Heart right ventricle (tissue), 16 donors: ENCODE measurements at regions not wholly inside any gene's neighbourhood (a gene's known extent, or its start where the extent isn't known, plus 50 kb on each side); places are given as distances from the start of the nearest gene placed in this dataset.

Source experiments
- ATAC-seq, 8 donors: fragments of 200-7000 bp; cut with Tn5 transposase; one replicate each; pipeline ENCODE4 v1.9.1; 2020; ENCODE audit warnings: mild to moderate bottlenecking in 8 of 8, moderate library complexity in 8 of 8, moderate number of reproducible peaks in 1 of 8
- DNase-seq, 2 donors: peaks; one replicate each; pipeline ENCODE4 v3.0.0-alpha.2; 2020
- H3K27ac ChIP-seq, 10 donors: fragments of 200-600 bp; sonication (generic) in 2 of 10; one replicate each; pipeline versions ENCODE4 v1.5.0 to v1.8.0; 2020 to 2022; ENCODE audit warnings: mild to moderate bottlenecking in 3 of 10
- H3K27me3 ChIP-seq, 7 donors: fragments of 200-600 bp; one replicate each; pipeline ENCODE4 v1.8.0; 2021 to 2022; ENCODE audit warnings: mild to moderate bottlenecking in 2 of 7
- H3K36me3 ChIP-seq, 9 donors: fragments of 200-600 bp; sonication (generic) in 1 of 9; one replicate each; pipeline versions ENCODE4 v1.5.0 to v1.8.0; 2020 to 2022; ENCODE audit warnings: mild to moderate bottlenecking in 2 of 9
- H3K4me1 ChIP-seq, 9 donors: fragments of 200-600 bp; sonication (generic) in 1 of 9; one replicate each; pipeline versions ENCODE4 v1.5.0 to v1.8.0; 2020 to 2022; ENCODE audit warnings: mild to moderate bottlenecking in 4 of 9
- H3K4me3 ChIP-seq, 10 donors: fragments of 200-600 bp; sonication (generic) in 2 of 10; one replicate each; pipeline versions ENCODE4 v1.5.0 to v1.8.0; 2020 to 2022; ENCODE audit warnings: mild to moderate bottlenecking in 7 of 10, moderate library complexity in 2 of 10
- H3K9me3 ChIP-seq, 11 donors: fragments of 200-600 bp in 10 of 11; sonication (generic) in 2 of 11; one replicate each; pipeline versions ENCODE4 v1.5.0 to v1.8.0; 2013 to 2022; ENCODE audit warnings: mild to moderate bottlenecking in 2 of 11, control low read depth in 1 of 11, moderate library complexity in 1 of 11
- WGBS, 2 donors: extraction: QIAGEN DNeasy Blood & Tissue Kit; methylation state at CpG; one replicate each; pipeline ENCODE4 v1.1.7; 2013; ENCODE audit warnings: inconsistent platforms in 1 of 2; 5-methylcytosine and 5-hydroxymethylcytosine counted together
- intact Hi-C, 10 donors: fragments of 100-400 bp; cut with DNase I; formaldehyde crosslinking; loops; one replicate each; pipeline versions ENCODE4 v1.11.1 to v1.14.2; 2022
- TF ChIP-seq, protein P1 (sequence below), 9 donors: fragments of 200-600 bp; sonication (generic) in 2 of 9; IDR thresholded peaks; one replicate each; pipeline versions ENCODE4 v1.5.0 to v1.8.0; 2021 to 2022; ENCODE audit warnings: antibody characterized with exemption in 9 of 9, mild to moderate bottlenecking in 5 of 9, moderate library complexity in 1 of 9
- donor health status: Arrhythmogenic right ventricular cardiomyopathy.
- donor health status: ischemic (EF 13 %, LVEDD 7.1; RV severe dilation, severe dysfunction).
- donor health status: healthy with polysubstance abuse.
- donor health status: DM: no; HTN: yes; CAD: no.
- donor health status: DM: no; HTN: no; CAD: no.
- donor health status: ischemic (EF 25% LVEDD 6.9; RV normal size, moderate dysfunction).
- donor health status: ischemic (EF 25% LVEDD 5.7; RV mildly dilated, moderate dysfunction).
- donor health status: healthy.
- donor health status: DM: yes; HTN: yes; CAD: no.
- donor health status: Ischemic cardiomyopathy.
- donor health status: ischemic (EF 35%, LVEDD 5.7; RV mildly dilated, moderate dysfunction).
- donor health status: nonischemic (EF 11% LVEDD 7.7; RV severe dilation, severe dysfunction).
- donor health status: DM: yes; HTN: yes; CAD: no.
- donor health status: PGD.
- donor health status: ischemic (EF 29% LVEDD 5.4; RV normal size, mild dysfunction).
- donor health status: nonischemic (EF 23%, LVEDD 6.1; RV moderate dilation, normal function).

DNA sequence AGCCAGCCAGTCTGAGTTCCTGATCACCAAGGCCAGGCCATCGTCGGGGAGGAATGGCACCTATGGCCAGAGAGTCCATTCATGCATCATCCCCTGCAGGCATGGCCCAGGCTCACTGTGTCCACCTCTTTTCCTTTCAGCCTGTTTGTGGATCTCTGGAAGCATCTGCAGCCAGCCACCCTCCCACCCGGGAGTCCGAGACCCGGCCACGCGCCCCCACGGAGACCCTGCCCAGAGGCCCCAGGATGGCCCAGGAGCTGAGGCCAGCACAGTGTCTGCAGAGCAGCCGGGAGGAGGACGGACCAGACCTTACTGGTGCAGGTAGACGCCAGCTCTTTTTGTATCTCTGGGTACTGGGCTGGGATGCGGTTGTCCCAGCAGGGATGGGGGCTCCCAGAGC lies 245.1 kb upstream of the CIBAR2 start:
- DNase-seq (no peak), ATAC-seq (no peak)
- Histone ChIP-seq H3K4me3 (no peak overlapping the region), H3K27me3 (no peaks in the 10 kb centered on the region), H3K9me3 (peaks cover 0 to 5% (median 0%) of the 10 kb centered on the region in 11 donors), H3K36me3 (no peaks in the 10 kb centered on the region), H3K4me1 (peaks cover 0 to 10% (median 0%) of the 10 kb centered on the region in 9 donors), H3K27ac (no peak overlapping the region)
- WGBS, 2 donors, result 96 to 98% methylated on average over 12 of the region's 12 CpGs
- TF ChIP-seq, protein P1, sequence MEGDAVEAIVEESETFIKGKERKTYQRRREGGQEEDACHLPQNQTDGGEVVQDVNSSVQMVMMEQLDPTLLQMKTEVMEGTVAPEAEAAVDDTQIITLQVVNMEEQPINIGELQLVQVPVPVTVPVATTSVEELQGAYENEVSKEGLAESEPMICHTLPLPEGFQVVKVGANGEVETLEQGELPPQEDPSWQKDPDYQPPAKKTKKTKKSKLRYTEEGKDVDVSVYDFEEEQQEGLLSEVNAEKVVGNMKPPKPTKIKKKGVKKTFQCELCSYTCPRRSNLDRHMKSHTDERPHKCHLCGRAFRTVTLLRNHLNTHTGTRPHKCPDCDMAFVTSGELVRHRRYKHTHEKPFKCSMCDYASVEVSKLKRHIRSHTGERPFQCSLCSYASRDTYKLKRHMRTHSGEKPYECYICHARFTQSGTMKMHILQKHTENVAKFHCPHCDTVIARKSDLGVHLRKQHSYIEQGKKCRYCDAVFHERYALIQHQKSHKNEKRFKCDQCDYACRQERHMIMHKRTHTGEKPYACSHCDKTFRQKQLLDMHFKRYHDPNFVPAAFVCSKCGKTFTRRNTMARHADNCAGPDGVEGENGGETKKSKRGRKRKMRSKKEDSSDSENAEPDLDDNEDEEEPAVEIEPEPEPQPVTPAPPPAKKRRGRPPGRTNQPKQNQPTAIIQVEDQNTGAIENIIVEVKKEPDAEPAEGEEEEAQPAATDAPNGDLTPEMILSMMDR (IDR thresholded peaks at IDR 0.05), result no peak
- intact Hi-C loops, result no loop called here

DNA sequence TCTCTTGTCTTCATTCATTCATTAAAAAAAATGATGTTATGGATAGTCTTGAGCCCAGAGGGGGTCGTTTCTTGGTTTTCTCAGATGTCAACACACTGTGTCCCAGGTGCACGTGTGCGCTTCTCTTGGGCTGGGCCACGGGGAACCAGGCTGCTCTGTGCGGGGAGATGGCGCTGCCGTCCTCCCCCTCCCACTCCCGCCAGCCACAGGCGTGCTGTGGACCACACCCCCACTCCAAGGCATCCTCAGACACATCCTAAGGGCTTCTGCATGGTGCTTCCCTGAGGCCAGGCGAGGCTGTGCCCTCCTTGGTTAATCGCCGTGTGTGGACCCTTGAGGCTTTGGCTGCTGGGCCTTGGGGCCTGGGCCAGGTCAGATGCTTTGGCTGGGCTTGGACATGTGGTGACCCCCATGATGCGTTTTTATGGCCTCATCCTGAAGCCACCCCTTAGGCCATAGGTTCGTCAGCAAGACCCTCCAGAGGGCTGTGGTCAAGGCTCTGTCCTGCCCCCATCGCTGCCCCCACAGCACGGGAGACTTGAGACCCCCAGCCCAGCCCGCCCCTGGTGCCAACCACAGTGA lies 245.7 kb upstream of the CIBAR2 start:
- DNase-seq, result no peak
- WGBS, 2 donors, result 91 to 94% methylated on average over 17 of the region's 17 CpGs
- no peaks in the 10 kb centered on the region for H3K36me3 ChIP-seq
- intact Hi-C loops, result no loop called here
- no peaks in the 10 kb centered on the region for H3K27me3 ChIP-seq
- peaks cover 0 to 2% (median 0%) of the 10 kb centered on the region in 11 donors for H3K9me3 ChIP-seq
- TF ChIP-seq, protein P1 (IDR thresholded peaks at IDR 0.05), result no peak
- H3K4me3 ChIP-seq, result no peak overlapping the region
- no peak overlapping the region for H3K27ac ChIP-seq
- H3K4me1 ChIP-seq, result peaks cover 0 to 12% (median 0%) of the 10 kb centered on the region in 9 donors
- ATAC-seq, result no peak

DNA sequence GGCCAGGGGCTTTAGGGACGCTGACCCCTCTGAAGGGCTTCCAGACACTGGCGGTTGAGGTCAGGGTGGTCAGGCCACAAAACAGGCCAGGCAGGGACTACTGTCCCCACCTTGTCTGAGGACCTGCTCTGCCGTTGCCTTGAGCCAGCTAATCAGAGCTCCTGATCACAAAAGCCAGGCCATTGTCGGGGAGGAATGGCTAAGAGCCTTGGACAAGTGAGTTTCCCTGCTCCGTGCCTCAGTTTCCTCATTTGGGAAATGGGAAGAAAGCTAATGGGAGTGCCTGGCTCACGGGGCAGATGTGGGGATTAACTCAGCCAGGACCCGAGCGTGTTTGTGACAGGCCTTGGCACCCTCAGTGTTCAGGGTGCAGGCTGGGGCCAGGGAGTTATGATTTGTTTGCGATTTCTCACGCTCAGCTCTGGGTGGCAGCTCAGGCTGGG lies 246.5 kb upstream of the CIBAR2 start:
- Histone ChIP-seq H3K27ac (no peak overlapping the region), H3K4me3 (no peak overlapping the region), H3K36me3 (no peaks in the 10 kb centered on the region), H3K4me1 (peaks cover 0 to 12% (median 0%) of the 10 kb centered on the region in 9 donors), H3K27me3 (no peaks in the 10 kb centered on the region), H3K9me3 (peaks cover 0 to under 1% (median 0%) of the 10 kb centered on the region in 11 donors)
- DNase-seq, result no peak
- ATAC-seq, result no peak
- TF ChIP-seq, protein P1 (IDR thresholded peaks at IDR 0.05), result no peak
- intact Hi-C loops, result no loop called here
- WGBS, 2 donors, result 94 to 97% methylated on average over 10 of the region's 10 CpGs

DNA sequence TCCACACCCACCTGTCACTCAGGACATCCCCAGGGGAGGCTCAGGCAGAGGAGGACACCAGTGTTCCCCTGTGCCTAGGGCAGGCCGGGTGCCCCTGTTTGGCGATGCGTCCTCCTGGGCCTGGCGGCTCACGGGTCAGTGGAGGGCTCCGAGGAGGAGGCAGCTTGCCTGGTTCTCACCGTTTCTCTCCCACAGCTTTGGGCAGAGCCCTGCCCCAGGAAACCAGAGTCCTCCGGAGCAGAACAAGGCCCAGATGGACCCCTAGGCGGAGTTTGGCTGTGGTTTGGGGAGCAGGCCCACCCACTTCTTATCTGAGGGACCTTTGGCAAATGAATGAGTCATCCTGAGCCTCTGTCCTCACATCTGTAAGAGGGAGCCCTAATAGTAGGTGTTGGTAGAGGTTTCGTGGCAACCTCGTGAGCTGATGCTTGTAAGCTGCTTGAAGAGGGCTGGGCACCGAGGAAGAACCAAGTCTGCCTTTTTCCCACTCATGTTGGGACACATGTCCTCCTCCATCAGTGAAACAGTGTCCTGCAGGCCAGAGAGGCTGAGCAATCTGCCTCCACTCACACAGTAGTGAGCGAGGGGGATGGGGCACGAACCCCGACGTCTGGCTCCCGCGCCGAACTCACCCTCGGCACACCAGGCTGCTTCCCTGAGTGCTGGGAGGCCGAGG lies 247.0 kb upstream of the CIBAR2 start:
- DNase-seq (no peak), ATAC-seq (no peak)
- intact Hi-C loops, result no loop called here
- WGBS, 2 donors, result 92 to 94% methylated on average over 21 of the region's 21 CpGs
- peaks cover 0 to 12% (median 0%) of the 10 kb centered on the region in 9 donors for H3K4me1 ChIP-seq
- H3K27ac ChIP-seq, result no peak overlapping the region
- H3K9me3 ChIP-seq, result peaks cover 0 to 3% (median 0%) of the 10 kb centered on the region in 11 donors
- H3K27me3 ChIP-seq, result no peaks in the 10 kb centered on the region
- no peak overlapping the region for H3K4me3 ChIP-seq
- no peaks in the 10 kb centered on the region for H3K36me3 ChIP-seq
- TF ChIP-seq, protein P1 (IDR thresholded peaks at IDR 0.05), result no peak
